ENCODE measurements at regions not wholly inside any gene's neighbourhood (a gene's known extent, or its start where the extent isn't known, plus 50 kb on each side); places are given as distances from the start of the nearest gene placed in this dataset.
"Not testable (repeated sequence)": the region's sequence is repeated elsewhere in the genome, so short reads cannot be mapped to it uniquely, and the experiment has no call there.

DNA sequence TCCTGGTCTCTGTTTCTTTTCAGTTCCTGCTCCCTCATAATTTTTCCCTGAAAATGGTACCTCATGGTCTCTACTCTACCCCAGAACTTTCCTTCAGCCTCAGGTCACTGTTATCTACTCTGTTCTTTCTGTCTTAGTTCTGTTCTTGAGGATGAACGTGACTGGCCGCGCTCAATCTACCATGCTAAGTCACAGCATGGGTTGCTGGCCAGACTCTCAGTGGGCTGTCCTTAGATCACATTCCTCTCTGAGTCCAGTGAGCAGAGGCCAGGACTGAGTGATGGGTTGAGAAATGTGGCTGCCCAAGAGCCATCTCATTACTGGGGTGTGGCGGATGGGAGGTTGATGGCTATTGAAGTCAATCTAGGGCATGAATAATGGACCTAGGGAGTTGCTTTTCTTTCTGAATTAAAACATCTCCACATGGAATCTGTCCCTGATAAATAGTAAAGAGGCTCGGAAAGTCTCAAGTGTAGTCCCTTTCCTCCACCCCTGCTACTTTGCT is 164.0 kb upstream of the DTNBP1 start:
- no peak overlapping the region for H3K4me3 ChIP-seq (ENCODE audit: low read length)
- DNase-seq (ENCODE audit: low read depth, low spot score) = no peak

GRCh38 chr6:15825332-15825930 is 162.6 kb upstream of the DTNBP1 start:
- H3K4me3 ChIP-seq (ENCODE audit: low read length) = no peak overlapping the region
- DNase-seq (ENCODE audit: low read depth, low spot score) = no peak

GRCh38 chr6:15824811-15825210 is 162.0 kb upstream of the DTNBP1 start:
- H3K4me3 ChIP-seq (ENCODE audit: low read length) = no peak overlapping the region
- DNase-seq (ENCODE audit: low read depth, low spot score) = no peak

DNA sequence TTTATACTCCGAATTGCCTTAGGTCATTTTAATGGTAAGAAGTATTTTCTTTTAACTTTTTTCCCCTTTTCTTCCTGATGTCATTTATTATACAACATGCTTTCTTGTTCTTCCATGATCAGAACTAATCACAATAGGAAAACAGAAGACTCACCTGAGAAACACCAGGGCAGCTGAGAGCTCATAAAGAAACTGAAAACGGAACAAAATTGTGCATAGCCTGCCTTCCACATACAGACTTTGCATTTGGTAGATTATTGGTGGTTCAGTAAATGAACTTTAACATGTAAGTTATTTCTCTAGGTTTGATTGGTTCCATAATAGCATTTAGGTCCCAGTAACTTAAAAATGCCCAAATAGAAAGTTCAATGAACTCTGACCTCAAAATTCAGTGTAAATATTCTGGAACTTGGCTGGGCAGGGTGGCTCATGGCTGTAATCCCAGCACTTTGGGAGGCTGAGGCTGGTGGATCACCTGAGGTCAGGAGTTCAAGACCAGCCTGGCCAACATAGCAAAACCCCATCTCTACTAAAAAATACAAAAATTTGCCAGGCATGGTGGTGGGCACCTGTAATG is 161.1 kb upstream of the DTNBP1 start:
- no peak for DNase-seq (ENCODE audit: low read depth, low spot score)
- H3K4me3 ChIP-seq (ENCODE audit: low read length) = no peak overlapping the region

DNA sequence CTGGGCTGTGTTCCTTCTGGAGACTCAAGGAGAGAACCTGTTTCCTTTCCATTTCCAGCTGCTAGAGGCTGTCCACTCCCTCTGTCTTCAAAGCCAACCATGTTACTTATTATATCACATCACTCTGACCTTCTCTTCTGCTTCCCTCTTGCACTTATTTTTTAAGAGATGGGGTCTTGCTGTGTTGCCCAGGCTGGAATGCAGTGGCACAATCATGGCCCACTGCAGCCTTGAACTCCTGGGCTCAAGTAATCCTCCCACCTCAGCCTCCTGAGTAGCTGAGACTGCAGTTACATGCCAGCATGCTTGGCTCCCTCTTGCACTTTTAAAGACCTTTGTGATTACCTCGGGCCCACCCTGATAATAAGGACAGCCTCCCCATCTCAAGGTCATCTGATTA is 160.0 kb upstream of the DTNBP1 start:
- no peak for DNase-seq (ENCODE audit: low read depth, low spot score)
- H3K4me3 ChIP-seq (ENCODE audit: low read length) = no peak overlapping the region

- no peak overlapping the region for H3K4me3 ChIP-seq (ENCODE audit: low read length)
- DNase-seq (ENCODE audit: low read depth, low spot score) = no peak
Observed at GRCh38 chr6:15819841-15820240, 157.0 kb upstream of the DTNBP1 start.

GRCh38 chr6:15819226-15819625 is 156.4 kb upstream of the DTNBP1 start:
- no peak overlapping the region for H3K4me3 ChIP-seq (ENCODE audit: low read length)
- DNase-seq (ENCODE audit: low read depth, low spot score) = no peak

DNA sequence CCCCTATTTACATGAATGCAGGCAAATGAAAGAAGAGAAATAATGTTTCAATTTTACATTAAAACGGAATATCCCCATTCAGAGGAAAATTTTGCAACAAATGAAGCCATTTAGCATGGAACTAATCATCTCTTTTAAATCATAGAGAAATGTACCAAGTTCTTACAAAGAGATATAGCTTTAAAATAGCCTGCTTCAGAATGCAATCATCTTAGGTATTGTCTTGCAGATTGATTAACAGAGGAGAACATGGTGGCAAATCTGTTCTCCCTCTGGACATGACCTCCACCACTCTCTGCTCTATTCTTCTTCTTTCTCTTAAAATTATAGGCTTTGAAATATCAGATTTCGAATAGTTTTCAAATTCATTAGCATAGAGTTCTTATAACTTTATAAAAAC is 155.7 kb upstream of the DTNBP1 start:
- no peak for DNase-seq (ENCODE audit: low read depth, low spot score)
- H3K4me3 ChIP-seq (ENCODE audit: low read length) = no peak overlapping the region

DNA sequence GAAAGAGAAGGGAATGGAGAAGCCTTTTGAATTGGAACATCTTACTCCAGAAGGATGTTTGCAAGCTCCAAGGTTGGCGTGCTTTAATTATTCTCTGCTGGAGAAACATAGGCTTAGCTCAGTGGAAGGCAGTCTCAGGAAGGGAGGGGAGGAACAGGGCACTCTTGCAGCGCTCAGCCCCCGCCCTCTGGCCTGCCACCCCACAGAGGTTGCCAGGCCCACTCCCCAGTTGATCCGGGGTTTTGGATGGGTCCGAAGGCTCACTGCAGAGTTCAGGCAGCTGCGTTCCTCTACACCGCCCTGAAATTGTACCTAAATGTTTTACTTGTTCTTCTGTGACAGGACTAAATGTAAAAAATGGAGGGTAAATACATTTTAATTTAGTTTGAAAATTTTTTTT is 155.2 kb upstream of the DTNBP1 start:
- no peak overlapping the region for H3K4me3 ChIP-seq (ENCODE audit: low read length)
- no peak for DNase-seq (ENCODE audit: low read depth, low spot score)

GRCh38 chr6:15817100-15817499 is 154.3 kb upstream of the DTNBP1 start:
- no peak for DNase-seq (ENCODE audit: low read depth, low spot score)
- H3K4me3 ChIP-seq (ENCODE audit: low read length) = no peak overlapping the region

DNA sequence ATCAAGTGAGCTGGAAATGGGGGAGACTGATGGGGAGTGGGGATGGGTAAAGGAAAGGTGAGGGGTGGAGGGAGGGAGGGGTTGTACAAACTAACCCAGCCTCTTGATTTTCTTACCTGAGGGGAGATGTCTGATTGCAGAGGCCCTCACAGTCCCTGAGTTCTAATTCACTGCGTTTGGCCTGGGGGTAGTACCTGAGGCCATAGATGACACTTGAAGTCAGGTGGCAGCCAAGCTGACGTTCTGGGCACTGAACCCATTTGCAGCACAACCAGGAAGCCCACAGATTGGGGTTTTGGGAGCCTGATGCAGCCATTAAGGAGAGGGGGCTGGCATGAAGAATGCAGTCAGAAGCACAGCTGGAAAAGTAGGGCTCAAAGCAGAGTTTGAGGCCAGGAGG is 153.8 kb upstream of the DTNBP1 start:
- DNase-seq (ENCODE audit: low read depth, low spot score) = no peak

DNA sequence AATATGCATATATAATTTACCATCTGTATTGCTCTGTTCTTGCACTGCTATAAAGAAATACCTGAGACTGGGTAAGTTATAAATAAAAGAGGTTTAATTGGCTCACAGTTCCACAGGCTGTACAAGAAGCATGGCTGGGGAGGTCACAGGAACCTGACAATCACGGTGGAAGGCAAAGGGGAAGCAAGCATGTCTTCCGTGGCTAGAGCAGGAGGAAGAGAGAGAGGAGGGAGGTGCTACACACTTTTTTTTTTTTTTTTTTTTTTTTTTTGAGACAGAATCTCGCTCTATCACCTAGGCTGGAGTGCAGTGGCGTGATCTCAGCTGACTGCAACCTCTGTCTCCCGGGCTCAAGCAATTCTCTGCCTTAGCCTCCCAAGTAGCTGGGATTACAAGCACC is 150.9 kb upstream of the DTNBP1 start:
- DNase-seq (ENCODE audit: low read depth, low spot score); H3K4me3 ChIP-seq (ENCODE audit: low read length): not testable (repeated sequence)

More for the DNA sequence above, 153.8 kb upstream of the DTNBP1 start:
- H3K4me3 ChIP-seq (ENCODE audit: low read length) = no peak overlapping the region

DNA sequence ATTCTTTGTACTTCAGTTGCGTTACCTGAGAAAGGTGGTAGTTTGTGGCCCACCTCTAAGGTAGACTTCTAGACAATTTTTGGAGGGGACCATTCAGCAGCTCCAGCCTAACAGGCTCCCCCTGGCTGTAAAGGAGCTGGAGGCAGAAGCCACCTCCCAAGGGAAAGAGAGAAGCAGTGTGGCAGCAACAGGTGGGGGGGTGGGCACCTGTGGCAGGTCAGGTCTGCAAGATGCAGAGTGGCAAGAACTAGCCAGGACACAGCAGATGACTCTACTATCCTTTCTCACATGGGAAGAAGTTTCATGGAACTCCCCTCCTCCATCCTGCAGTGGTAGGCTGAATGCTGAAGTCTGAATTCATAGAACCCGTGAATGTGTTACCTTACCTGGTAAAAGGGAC is 148.3 kb upstream of the DTNBP1 start:
- H3K4me3 ChIP-seq (ENCODE audit: low read length) = no peak overlapping the region
- DNase-seq (ENCODE audit: low read depth, low spot score) = no peak

DNA sequence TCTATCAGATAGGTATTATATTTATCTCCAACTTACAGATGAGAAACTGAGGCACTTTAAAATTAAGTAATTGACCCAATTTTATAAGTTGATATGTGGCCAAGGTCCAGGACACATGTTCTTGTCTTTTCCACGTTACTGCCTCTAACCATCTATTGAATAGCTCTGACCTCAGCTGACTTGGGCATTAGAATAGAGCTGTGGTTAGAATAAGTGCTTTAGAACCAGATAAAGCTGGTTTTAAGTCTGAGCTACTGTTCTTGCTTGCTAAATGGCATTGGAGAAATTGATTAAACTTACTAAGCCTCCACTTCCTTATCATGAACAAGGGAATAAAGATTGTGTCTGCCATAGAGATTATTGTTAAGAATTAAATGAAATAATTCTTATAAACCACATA is 147.8 kb upstream of the DTNBP1 start:
- no peak for DNase-seq (ENCODE audit: low read depth, low spot score)
- H3K4me3 ChIP-seq (ENCODE audit: low read length) = no peak overlapping the region

DNA sequence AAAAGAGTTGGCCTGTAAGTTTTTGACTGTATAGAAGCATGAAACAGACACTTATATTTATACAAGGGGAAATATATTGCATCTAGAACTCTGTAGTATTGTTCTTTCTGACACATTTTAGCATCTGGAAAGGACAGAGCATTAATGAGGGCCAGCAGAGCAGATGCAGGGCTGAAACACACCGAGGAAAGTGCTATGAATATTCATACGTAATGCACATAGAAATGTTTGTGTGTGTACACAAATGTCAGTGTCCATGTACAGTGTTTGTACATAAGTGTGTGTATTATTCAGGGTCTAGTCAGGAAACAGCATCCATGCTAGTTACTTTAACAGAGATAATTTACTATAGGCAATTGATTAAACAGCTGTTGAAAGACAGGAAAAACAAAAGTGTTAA is 146.5 kb upstream of the DTNBP1 start:
- no peak for DNase-seq (ENCODE audit: low read depth, low spot score)
- no peak overlapping the region for H3K4me3 ChIP-seq (ENCODE audit: low read length)

- H3K4me3 ChIP-seq (ENCODE audit: low read length) = no peak overlapping the region
- DNase-seq (ENCODE audit: low read depth, low spot score) = no peak
Observed at GRCh38 chr6:15804164-15805154, 141.6 kb upstream of the DTNBP1 start.

DNA sequence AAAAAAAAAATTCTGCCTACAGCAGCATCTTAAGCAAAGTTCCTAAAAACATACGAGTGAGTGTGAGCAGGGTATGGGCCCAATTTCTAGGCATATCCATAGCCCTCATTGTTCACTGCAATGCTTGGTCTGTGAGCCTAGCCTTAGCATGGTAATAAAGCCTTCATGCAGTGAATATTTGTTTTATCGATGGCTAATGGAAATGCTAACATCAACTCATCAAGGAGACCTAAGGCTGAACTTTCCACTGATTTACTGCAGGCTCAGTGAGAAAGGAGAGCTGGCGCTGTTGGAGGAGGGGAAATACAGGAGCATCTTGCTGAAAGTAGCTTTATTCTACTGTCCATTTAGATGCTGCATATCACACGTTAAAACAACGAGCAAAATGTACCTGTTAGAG is 139.6 kb upstream of the DTNBP1 start:
- DNase-seq (ENCODE audit: low read depth, low spot score) = no peak
- H3K4me3 ChIP-seq (ENCODE audit: low read length) = no peak overlapping the region

DNA sequence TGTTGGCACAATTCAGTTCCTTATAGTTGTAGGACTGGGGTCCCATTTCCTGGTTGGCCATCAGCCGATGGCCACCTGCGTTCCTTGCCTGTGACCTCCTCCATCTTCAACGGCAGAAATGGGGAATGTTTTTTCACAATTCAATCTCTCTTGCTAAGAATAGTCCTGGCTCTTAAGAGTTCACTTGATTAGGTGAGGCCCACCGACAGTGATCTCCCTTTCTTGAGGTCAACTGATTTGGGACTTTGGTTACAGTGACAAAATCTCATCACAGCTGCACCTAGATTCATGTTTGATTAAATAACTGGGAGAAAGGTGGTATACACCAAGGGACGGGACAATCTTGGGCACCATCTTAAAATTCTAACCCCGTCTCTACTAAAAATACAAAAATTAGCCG is 139.1 kb upstream of the DTNBP1 start:
- no peak overlapping the region for H3K4me3 ChIP-seq (ENCODE audit: low read length)
- DNase-seq (ENCODE audit: low read depth, low spot score) = no peak

DNA sequence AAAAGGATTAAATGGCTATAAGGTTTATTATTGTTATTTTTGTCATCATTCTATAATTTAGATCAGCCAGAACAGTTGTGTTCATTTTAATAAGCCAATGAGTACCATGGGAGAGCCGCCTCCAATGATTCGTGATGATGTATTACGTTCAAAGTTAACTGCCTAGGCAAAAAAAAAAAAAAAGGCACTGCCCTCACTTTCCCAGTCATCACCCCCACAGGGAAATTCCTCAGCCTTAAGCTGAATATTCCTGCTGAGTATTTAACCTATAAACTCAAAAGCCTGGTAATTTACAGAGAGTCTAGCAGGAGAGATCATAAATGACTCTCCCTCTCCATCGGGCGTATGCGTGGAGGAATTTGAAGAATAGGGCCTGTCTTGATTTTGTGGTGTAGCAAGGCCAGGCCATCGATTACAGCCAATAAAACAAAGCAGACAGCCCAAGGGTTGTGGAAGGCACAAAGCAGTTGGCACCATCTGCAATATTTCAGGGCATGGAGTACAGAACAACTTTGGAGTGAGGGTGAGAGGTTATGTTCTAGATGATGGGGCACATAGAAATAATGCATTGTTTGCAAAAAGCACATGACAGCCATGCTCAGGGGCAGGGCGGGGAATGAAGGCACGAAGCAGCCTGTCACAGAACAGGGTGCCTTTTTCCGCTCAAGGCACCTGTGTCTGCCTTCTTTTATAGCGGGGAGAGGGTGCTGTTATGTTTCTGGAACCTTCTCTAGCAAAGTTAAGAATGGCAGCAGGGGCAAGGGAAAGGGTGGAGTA is 138.2 kb upstream of the DTNBP1 start:
- no peak for DNase-seq (ENCODE audit: low read depth, low spot score)
- H3K4me3 ChIP-seq (ENCODE audit: low read length) = no peak overlapping the region

Measured in Jurkat, Clone E6-1 (cell line).